ENCODE measurements at regions not wholly inside any gene's neighbourhood (a gene's known extent, or its start where the extent isn't known, plus 50 kb on each side); places are given as distances from the start of the nearest gene placed in this dataset.

DNA sequence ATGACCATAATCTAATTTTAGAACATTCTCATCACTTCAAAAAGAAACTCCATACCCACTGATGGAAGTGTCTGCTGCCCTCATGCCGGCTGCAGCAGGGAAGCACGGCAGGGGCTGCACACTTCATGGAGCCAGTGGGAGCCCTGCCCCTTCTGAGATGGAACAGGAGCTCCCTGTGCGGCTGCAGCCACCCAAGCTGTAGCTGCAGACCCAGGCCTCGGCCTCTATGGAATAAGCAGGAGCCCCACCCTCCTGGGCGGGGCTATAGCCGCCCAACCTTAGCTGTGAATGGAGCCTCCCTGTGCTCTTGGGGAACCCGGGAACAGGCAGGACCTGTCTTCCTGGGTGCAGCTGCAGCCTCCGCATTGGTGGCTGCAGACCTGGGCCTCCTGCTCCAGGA, 128.5 kb downstream of the NUDT12 start:
- WGBS (ENCODE audit: insufficient coverage, low lambda C conversion rate), result no CpG with 5 or more reads among the region's 8 CpGs
- no peak overlapping the region for H3K4me3 ChIP-seq (ENCODE audit: low read length)
- no peak overlapping the region for H3K27ac ChIP-seq (ENCODE audit: low read length)
- H3K9me3 ChIP-seq (ENCODE audit: control insufficient read depth, low read depth, low read length), result peaks cover 9% of the 10 kb centered on the region
- DNase-seq, result no peak
- no peaks in the 10 kb centered on the region for H3K27me3 ChIP-seq (ENCODE audit: control insufficient read depth, insufficient read depth, low read length)
- H3K36me3 ChIP-seq (ENCODE audit: control insufficient read depth, insufficient read depth, low read length), result no peaks in the 10 kb centered on the region
- no peaks in the 10 kb centered on the region for H3K4me1 ChIP-seq (ENCODE audit: control insufficient read depth, insufficient read depth, low read length)

DNA sequence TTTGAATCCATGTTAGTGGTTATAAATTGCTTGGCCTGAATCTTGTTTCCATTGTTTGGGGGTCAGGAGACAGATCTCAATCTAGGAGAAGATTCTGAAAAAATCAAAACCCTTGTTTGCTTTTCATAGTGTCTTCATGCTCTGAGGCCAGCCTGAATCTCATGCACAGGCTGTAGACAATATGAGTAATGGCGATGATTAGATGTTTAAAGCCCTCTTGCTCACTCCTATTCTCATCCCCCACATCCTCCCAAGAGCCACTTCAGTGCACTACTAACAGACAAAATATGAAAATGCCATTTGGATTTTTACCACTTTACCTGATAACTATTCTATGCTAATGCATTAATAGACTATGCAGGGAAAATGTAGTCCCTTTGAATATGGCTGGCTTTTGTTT, 129.4 kb downstream of the NUDT12 start:
- Histone ChIP-seq H3K4me1 (ENCODE audit: control insufficient read depth, insufficient read depth, low read length) (no peaks in the 10 kb centered on the region), H3K4me3 (ENCODE audit: low read length) (no peak overlapping the region), H3K9me3 (ENCODE audit: control insufficient read depth, low read depth, low read length) (peaks cover 4% of the 10 kb centered on the region), H3K27me3 (ENCODE audit: control insufficient read depth, insufficient read depth, low read length) (no peaks in the 10 kb centered on the region), H3K27ac (ENCODE audit: low read length) (no peak overlapping the region), H3K36me3 (ENCODE audit: control insufficient read depth, insufficient read depth, low read length) (no peaks in the 10 kb centered on the region)
- no peak for DNase-seq
- WGBS (ENCODE audit: insufficient coverage, low lambda C conversion rate), result no CpG with 5 or more reads among the region's 1 CpG

DNA sequence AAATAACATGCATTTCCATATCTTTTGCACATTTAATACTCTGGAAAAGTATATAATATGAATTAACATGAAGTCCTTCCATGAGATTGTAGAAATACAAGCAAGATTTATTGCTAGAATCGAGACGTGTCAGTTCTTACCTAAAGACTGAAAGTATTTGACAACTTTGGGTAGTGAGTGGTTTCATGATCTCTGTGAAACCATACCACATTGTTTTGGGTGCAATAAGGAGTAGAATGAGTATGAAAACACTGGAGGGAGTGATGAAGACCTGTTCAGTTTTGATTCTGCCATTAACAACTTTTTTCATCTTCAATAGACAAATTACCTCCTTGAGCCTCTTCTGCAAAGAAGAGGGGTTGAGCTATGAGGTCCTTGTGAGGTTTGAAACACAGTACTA, 133.7 kb downstream of the NUDT12 start:
- H3K36me3 ChIP-seq (ENCODE audit: control insufficient read depth, insufficient read depth, low read length), result no peaks in the 10 kb centered on the region
- no peak overlapping the region for H3K4me3 ChIP-seq (ENCODE audit: low read length)
- H3K9me3 ChIP-seq (ENCODE audit: control insufficient read depth, low read depth, low read length), result no peaks in the 10 kb centered on the region
- H3K27ac ChIP-seq (ENCODE audit: low read length), result no peak overlapping the region
- WGBS (ENCODE audit: insufficient coverage, low lambda C conversion rate), result 100% methylated on average over 2 of the region's 2 CpGs
- no peak for DNase-seq
- no peaks in the 10 kb centered on the region for H3K4me1 ChIP-seq (ENCODE audit: control insufficient read depth, insufficient read depth, low read length)
- H3K27me3 ChIP-seq (ENCODE audit: control insufficient read depth, insufficient read depth, low read length), result no peaks in the 10 kb centered on the region

DNA sequence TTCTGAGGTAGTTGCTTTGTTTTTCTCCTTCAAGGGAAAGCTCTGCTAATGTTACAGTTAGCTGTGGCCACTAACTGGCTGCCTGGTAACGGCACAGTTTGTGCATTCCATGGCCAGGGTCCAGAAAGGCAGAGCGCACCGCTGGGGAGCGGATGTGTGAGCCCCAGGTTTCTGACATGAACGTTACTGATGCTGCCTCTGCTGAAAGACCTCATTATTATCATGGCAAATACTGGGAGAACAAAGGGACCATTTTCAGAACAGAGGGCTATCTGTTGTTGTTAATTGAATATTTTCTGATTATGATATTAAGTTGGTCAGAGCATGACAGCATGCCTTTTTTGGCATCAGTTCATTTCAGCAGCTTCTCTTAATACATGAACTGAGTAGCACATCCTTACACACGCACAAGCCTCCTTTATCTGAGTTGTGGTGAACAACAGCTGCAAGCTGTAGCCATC, 134.1 kb downstream of the NUDT12 start:
- Histone ChIP-seq H3K4me1 (ENCODE audit: control insufficient read depth, insufficient read depth, low read length) (no peaks in the 10 kb centered on the region), H3K4me3 (ENCODE audit: low read length) (no peak overlapping the region), H3K27me3 (ENCODE audit: control insufficient read depth, insufficient read depth, low read length) (no peaks in the 10 kb centered on the region), H3K27ac (ENCODE audit: low read length) (no peak overlapping the region), H3K36me3 (ENCODE audit: control insufficient read depth, insufficient read depth, low read length) (no peaks in the 10 kb centered on the region), H3K9me3 (ENCODE audit: control insufficient read depth, low read depth, low read length) (no peaks in the 10 kb centered on the region)
- DNase-seq, result peak; percentile 26 to 37
- WGBS (ENCODE audit: insufficient coverage, low lambda C conversion rate), result no CpG with 5 or more reads among the region's 6 CpGs

DNA sequence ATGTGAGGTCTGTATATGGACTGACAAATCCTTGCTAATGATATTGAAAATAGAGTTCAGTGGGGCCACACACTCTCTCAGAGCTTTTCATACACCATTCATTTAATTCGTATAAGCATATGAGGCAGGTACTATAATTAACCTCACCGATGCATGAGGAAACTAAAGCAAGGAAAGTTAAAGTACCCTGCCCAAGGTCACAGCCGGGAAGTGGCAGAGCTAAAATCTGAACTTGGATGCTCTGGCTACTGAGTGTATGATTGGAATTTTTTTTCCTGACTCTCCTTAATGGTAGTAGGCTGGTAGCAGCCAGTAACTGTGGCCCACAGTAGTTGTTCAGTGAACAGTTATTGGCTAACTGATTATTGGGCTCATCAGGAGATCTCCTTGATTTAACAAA, 135.3 kb downstream of the NUDT12 start:
- Histone ChIP-seq H3K27me3 (ENCODE audit: control insufficient read depth, insufficient read depth, low read length) (no peaks in the 10 kb centered on the region), H3K27ac (ENCODE audit: low read length) (no peak overlapping the region), H3K4me3 (ENCODE audit: low read length) (no peak overlapping the region), H3K9me3 (ENCODE audit: control insufficient read depth, low read depth, low read length) (no peaks in the 10 kb centered on the region), H3K4me1 (ENCODE audit: control insufficient read depth, insufficient read depth, low read length) (no peaks in the 10 kb centered on the region), H3K36me3 (ENCODE audit: control insufficient read depth, insufficient read depth, low read length) (no peaks in the 10 kb centered on the region)
- WGBS (ENCODE audit: insufficient coverage, low lambda C conversion rate), result no CpG with 5 or more reads among the region's 3 CpGs
- DNase-seq, result no peak

DNA sequence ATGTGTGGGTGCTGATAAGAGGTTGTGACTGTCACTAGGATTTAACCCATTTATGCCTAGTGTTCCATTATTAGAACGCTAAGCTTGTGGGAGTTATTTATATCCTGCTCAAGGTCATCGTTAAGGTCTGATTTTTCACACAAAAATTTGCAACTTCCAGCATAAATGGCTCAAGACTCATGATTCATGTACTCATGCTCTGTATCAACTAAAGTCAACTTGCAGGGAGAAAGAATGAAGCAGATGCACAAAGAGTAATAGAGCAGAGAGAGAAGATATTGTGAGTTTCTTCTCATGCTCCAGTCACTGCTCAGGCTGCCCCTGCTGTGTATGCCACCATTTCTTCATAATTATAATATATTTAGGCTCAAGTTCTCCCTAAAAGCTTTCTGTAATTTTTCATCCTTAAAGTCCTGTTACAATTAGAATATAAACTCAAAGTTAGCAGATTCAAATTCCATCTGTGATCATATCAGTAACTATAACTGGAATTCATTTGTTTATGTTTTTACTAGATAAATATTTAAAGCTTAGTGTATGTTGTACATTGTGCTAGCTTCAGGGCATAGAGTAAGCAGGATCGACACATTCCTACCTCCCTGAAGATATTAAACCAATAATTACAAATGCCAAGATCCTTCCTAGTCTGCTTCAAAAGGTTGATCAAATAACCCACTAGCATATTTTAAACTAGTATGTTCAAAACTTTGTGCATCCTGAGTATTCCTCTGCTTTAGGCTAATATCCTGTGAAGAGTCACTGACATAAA, 136.7 kb downstream of the NUDT12 start:
- H3K36me3 ChIP-seq (ENCODE audit: control insufficient read depth, insufficient read depth, low read length), result no peaks in the 10 kb centered on the region
- H3K4me1 ChIP-seq (ENCODE audit: control insufficient read depth, insufficient read depth, low read length), result no peaks in the 10 kb centered on the region
- no peak for DNase-seq
- H3K4me3 ChIP-seq (ENCODE audit: low read length), result no peak overlapping the region
- no peaks in the 10 kb centered on the region for H3K27me3 ChIP-seq (ENCODE audit: control insufficient read depth, insufficient read depth, low read length)
- WGBS (ENCODE audit: insufficient coverage, low lambda C conversion rate), result 80% methylated on average over 1 of the region's 3 CpGs
- H3K27ac ChIP-seq (ENCODE audit: low read length), result no peak overlapping the region
- H3K9me3 ChIP-seq (ENCODE audit: control insufficient read depth, low read depth, low read length), result no peaks in the 10 kb centered on the region

DNA sequence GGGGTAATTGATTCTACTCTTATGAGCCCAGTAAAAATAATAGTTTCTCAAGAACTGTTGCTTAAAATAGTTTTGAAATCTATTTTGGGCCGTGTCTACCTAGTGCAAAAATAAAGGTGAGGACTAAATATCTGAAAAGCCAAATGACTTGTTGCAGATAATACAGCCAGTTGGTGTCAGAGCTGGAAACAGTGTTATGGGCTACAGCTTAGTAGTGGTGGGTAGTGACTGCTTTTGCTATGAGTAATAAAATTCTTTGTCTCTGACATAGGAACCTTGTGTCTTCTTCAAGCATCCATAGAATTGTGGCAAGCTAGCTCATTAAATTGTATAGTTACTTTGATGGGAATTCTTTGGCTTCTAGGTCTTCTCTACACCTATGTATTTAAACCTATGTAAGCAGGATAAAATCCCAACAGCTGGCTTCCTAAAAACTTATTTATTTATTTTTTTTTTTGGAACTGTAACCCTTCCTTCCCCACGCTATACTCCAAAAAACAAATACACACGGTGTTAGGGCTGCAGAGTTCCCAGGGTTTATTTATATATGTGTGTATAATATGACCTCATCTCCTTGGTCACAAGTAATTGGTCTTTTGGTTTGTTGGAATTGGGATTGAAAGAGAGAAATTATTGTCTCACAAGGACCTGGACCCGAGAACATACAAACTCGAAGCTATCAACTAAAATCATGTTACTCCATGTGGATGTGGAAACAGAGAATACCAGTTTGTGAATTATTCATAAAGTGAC, 138.0 kb downstream of the NUDT12 start:
- H3K27me3 ChIP-seq (ENCODE audit: control insufficient read depth, insufficient read depth, low read length), result no peaks in the 10 kb centered on the region
- H3K9me3 ChIP-seq (ENCODE audit: control insufficient read depth, low read depth, low read length), result no peaks in the 10 kb centered on the region
- no peak for DNase-seq
- no peaks in the 10 kb centered on the region for H3K36me3 ChIP-seq (ENCODE audit: control insufficient read depth, insufficient read depth, low read length)
- no peak overlapping the region for H3K27ac ChIP-seq (ENCODE audit: low read length)
- H3K4me3 ChIP-seq (ENCODE audit: low read length), result no peak overlapping the region
- H3K4me1 ChIP-seq (ENCODE audit: control insufficient read depth, insufficient read depth, low read length), result no peaks in the 10 kb centered on the region
- WGBS (ENCODE audit: insufficient coverage, low lambda C conversion rate), result 100% methylated on average over 2 of the region's 5 CpGs

DNA sequence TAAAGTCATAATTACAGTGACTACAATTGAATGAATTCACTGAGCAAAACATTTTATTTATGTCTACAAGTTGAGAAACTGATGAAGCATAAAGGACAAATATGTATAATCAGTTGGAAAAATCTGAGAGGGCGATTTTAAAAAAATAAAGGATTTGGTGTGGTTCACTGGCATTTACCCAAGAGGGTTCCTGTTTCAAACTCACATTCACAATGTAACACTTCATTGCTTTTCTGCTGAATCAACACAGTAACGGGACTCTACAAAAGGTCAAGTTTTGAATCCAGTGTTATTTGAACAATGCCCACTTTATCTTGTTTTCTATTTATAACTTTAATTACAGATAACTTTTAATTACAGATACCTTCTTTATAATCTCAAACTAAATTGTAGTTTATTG, 138.6 kb downstream of the NUDT12 start:
- Histone ChIP-seq H3K4me3 (ENCODE audit: low read length) (no peak overlapping the region), H3K9me3 (ENCODE audit: control insufficient read depth, low read depth, low read length) (no peaks in the 10 kb centered on the region), H3K27ac (ENCODE audit: low read length) (no peak overlapping the region), H3K4me1 (ENCODE audit: control insufficient read depth, insufficient read depth, low read length) (no peaks in the 10 kb centered on the region), H3K27me3 (ENCODE audit: control insufficient read depth, insufficient read depth, low read length) (no peaks in the 10 kb centered on the region), H3K36me3 (ENCODE audit: control insufficient read depth, insufficient read depth, low read length) (no peaks in the 10 kb centered on the region)
- 60% methylated on average over 1 of the region's 2 CpGs for WGBS (ENCODE audit: insufficient coverage, low lambda C conversion rate)
- DNase-seq, result no peak

DNA sequence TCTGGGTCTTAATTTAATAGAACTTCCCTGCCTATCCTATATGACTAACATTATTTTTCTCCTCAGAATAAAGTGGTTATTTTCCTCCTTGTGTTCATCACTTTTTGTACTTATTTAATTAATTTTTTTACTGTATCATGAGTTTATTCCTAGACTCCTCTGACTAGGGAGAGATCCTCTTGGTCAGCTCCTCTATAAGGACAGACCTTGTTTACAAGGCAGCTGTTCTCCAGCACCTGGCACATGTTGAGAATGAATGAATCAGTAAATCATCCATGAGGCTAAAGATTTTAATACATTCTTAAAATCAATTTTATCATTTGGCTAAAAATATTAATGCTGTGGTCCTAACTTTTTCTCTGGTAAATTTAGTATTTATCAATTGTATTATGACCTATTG, 139.8 kb downstream of the NUDT12 start:
- Histone ChIP-seq H3K4me1 (ENCODE audit: control insufficient read depth, insufficient read depth, low read length) (no peaks in the 10 kb centered on the region), H3K27me3 (ENCODE audit: control insufficient read depth, insufficient read depth, low read length) (no peaks in the 10 kb centered on the region), H3K36me3 (ENCODE audit: control insufficient read depth, insufficient read depth, low read length) (no peaks in the 10 kb centered on the region), H3K27ac (ENCODE audit: low read length) (no peak overlapping the region), H3K9me3 (ENCODE audit: control insufficient read depth, low read depth, low read length) (no peaks in the 10 kb centered on the region), H3K4me3 (ENCODE audit: low read length) (no peak overlapping the region)
- no peak for DNase-seq

DNA sequence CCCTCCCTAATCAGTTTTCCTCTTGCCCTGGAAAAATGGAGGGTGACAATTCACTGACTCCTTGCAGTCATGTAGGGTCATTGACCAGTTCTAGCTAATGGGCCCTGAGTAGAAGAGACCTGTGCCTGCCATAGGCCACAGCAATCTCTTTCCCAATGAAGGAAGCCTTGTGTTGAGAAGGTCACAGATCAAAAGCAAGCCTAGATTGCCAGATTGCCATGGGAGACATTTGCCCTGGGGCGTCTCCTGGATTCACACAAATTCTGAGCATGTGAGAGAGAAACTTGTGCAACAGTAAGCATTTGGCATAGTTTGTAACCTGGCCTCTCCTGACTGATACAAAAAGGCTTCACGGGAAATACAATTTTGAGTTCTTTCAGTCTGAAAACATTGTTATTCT, 148.0 kb downstream of the NUDT12 start:
- Histone ChIP-seq H3K27me3 (ENCODE audit: control insufficient read depth, insufficient read depth, low read length) (no peaks in the 10 kb centered on the region), H3K4me3 (ENCODE audit: low read length) (no peak overlapping the region), H3K27ac (ENCODE audit: low read length) (no peak overlapping the region), H3K9me3 (ENCODE audit: control insufficient read depth, low read depth, low read length) (no peaks in the 10 kb centered on the region), H3K4me1 (ENCODE audit: control insufficient read depth, insufficient read depth, low read length) (no peaks in the 10 kb centered on the region), H3K36me3 (ENCODE audit: control insufficient read depth, insufficient read depth, low read length) (no peaks in the 10 kb centered on the region)
- DNase-seq, result no peak
- no CpG with 5 or more reads among the region's 2 CpGs for WGBS (ENCODE audit: insufficient coverage, low lambda C conversion rate)

DNA sequence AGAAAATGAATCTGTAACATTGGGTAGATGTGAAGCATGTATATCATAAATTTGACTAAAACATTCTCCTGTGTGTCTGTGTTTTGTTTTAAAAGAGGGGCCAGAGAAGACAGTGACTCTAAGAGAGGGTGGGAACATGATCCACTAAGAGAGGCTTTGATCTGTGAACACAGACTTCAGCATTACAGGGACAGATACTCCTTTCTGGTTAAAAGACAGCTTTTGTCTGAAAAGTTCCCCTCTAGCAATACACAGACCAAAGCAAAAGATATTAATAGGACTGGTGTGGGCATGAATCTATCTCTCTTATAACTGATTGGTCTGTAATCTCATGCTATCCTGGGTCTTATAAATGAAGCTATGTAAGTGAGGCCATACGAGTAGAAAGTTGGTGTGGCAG, 150.9 kb downstream of the NUDT12 start:
- Histone ChIP-seq H3K27me3 (ENCODE audit: control insufficient read depth, insufficient read depth, low read length) (no peaks in the 10 kb centered on the region), H3K36me3 (ENCODE audit: control insufficient read depth, insufficient read depth, low read length) (no peaks in the 10 kb centered on the region), H3K4me1 (ENCODE audit: control insufficient read depth, insufficient read depth, low read length) (no peaks in the 10 kb centered on the region), H3K4me3 (ENCODE audit: low read length) (no peak overlapping the region), H3K9me3 (ENCODE audit: control insufficient read depth, low read depth, low read length) (no peaks in the 10 kb centered on the region), H3K27ac (ENCODE audit: low read length) (no peak overlapping the region)
- 57% methylated on average over 1 of the region's 1 CpG for WGBS (ENCODE audit: insufficient coverage, low lambda C conversion rate)
- no peak for DNase-seq

Measured in large intestine (tissue), 3 donors.